ENCODE measurements at regions not wholly inside any gene's neighbourhood (a gene's known extent, or its start where the extent isn't known, plus 50 kb on each side); places are given as distances from the start of the nearest gene placed in this dataset.
"Not testable (repeated sequence)": the region's sequence is repeated elsewhere in the genome, so short reads cannot be mapped to it uniquely, and the experiment has no call there.

DNA sequence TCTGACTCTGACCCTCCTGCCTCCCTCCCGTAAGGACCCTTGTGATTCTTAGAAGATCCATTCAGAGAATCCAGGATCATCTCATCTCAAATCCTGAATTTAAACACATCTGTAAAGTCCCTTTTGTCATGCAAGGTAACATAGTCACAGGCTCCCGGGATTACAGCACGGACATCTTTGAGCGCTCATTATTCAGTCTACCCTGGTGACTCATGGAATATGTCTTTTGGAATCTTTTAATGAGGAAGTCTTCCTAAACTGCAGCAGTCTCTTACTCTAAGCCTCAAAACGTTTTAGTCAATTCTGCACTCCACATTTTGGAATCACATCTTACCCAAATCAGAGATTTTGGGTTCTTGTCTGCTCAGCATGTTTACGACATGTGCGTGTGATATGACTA, 198.5 kb upstream of the IRF2BP2 start:
- in situ Hi-C loops (cut with HindIII; ENCODE audit: low pct_unique_long_range_greater_than_20kb, low sequenced_read_pairs); H3K4me1 ChIP-seq (ENCODE audit: control insufficient read depth, insufficient read depth, low read length); ATAC-seq; H3K9me3 ChIP-seq (ENCODE audit: control insufficient read depth, insufficient read depth, low read depth, low read length); DNase-seq (ENCODE audit: low read depth, low spot score); H3K36me3 ChIP-seq (ENCODE audit: control insufficient read depth, insufficient read depth, low read length); H3K27me3 ChIP-seq (ENCODE audit: control insufficient read depth, insufficient read depth, low read length); H3K27ac ChIP-seq (ENCODE audit: low read length); H3K4me3 ChIP-seq (ENCODE audit: low read depth in 2 of 2, low read length in 2 of 2); POLR2A ChIA-PET; intact Hi-C loops (cut with micrococcal nuclease; ENCODE audit: unreplicated experiment); BruUV-seq (replicated peaks); CTCF ChIA-PET: not testable (repeated sequence)

DNA sequence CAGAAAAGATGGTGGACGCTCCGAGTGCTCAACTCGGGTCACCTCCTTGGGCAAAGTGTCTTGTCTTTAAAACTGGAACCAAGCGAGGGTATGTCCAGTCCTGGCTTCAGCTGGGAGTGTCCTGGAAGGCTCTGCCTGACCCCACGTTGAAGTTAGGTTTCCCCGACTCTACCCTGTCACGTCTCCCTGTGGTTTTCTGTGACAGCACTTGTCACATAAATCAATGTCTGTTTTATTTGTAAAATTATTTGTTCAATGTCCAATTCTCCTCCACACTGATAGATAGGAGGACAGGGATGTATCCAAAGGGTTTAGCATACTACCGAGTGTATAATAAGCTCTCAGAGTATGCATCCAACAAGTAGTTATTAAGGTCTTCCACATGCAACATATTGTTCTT, 197.7 kb upstream of the IRF2BP2 start:
- intact Hi-C loops (cut with micrococcal nuclease; ENCODE audit: unreplicated experiment); DNase-seq (ENCODE audit: low read depth, low spot score); CTCF ChIA-PET; ATAC-seq; H3K36me3 ChIP-seq (ENCODE audit: control insufficient read depth, insufficient read depth, low read length); H3K9me3 ChIP-seq (ENCODE audit: control insufficient read depth, insufficient read depth, low read depth, low read length); in situ Hi-C loops (cut with HindIII; ENCODE audit: low pct_unique_long_range_greater_than_20kb, low sequenced_read_pairs); H3K27me3 ChIP-seq (ENCODE audit: control insufficient read depth, insufficient read depth, low read length); H3K4me3 ChIP-seq (ENCODE audit: low read depth in 2 of 2, low read length in 2 of 2); H3K4me1 ChIP-seq (ENCODE audit: control insufficient read depth, insufficient read depth, low read length); H3K27ac ChIP-seq (ENCODE audit: low read length); BruUV-seq (replicated peaks); POLR2A ChIA-PET: not testable (repeated sequence)

DNA sequence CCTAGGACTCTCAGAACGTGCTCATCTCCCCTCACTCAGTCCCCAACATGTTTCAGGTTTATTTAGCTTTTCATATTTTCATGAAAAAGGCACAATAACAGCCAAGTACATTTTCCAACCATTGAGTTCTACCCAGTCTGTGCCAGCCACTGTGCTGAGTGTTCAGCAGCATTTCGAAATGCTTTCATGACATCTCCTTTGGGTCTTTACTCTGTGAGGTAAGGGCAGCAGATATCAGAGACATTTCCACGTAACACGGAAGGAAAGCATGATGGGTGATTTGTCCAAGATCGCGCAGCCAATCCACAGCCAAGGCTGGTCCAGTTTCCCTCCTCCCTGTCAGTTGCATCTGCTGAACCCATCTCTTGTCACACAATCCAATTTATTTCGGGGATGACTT, 192.6 kb upstream of the IRF2BP2 start:
- DNase-seq (ENCODE audit: low read depth, low spot score); H3K4me3 ChIP-seq (ENCODE audit: low read depth in 2 of 2, low read length in 2 of 2); H3K27ac ChIP-seq (ENCODE audit: low read length); H3K4me1 ChIP-seq (ENCODE audit: control insufficient read depth, insufficient read depth, low read length); H3K27me3 ChIP-seq (ENCODE audit: control insufficient read depth, insufficient read depth, low read length); CTCF ChIA-PET; H3K9me3 ChIP-seq (ENCODE audit: control insufficient read depth, insufficient read depth, low read depth, low read length); in situ Hi-C loops (cut with HindIII; ENCODE audit: low pct_unique_long_range_greater_than_20kb, low sequenced_read_pairs); BruUV-seq (replicated peaks); H3K36me3 ChIP-seq (ENCODE audit: control insufficient read depth, insufficient read depth, low read length); intact Hi-C loops (cut with micrococcal nuclease; ENCODE audit: unreplicated experiment); POLR2A ChIA-PET; ATAC-seq: not testable (repeated sequence)

DNA sequence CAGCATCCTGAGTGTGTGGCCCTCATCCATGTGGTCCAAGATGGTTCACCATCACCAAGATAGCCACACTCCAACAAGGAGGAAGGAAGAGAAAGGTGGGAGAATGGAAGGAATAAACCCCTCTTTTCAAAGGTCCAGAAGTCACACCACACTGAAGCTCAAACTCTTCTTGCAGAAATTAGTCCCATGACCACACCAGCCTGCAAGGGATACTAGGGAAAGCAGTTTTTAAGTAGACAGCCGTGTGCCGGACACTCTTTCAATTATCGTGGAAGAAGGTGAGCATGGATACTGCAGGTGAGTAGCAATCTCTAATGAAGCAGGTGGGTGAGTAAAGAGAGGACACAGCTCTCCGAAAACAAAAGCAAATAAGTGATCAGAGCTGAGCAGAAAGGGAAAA, 191.7 kb upstream of the IRF2BP2 start:
- POLR2A ChIA-PET = not testable (repeated sequence)

DNA sequence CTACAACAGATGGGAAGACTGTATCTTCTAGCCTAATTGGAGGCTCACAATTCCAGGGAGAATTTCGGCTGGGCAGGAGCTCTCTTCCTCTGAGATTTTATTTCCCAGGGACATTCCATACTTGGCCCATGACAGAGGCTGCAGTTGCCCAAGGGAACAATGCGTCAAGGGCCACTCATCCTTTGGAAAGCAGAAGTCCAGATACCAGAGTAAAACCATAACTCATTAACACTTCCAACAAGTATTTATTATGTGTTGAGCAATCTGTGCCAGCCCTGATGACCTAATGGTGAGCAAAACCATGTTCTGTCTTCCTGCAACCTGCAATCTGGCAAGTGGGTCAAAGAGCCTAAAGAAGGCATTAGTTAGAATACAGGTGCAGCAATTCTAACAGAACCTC, 191.2 kb upstream of the IRF2BP2 start:
- DNase-seq (ENCODE audit: low read depth, low spot score) = not testable (repeated sequence)

More for the DNA sequence above, 191.7 kb upstream of the IRF2BP2 start:
- H3K27ac ChIP-seq (ENCODE audit: low read length); BruUV-seq (replicated peaks); H3K27me3 ChIP-seq (ENCODE audit: control insufficient read depth, insufficient read depth, low read length); H3K4me1 ChIP-seq (ENCODE audit: control insufficient read depth, insufficient read depth, low read length); H3K36me3 ChIP-seq (ENCODE audit: control insufficient read depth, insufficient read depth, low read length); intact Hi-C loops (cut with micrococcal nuclease; ENCODE audit: unreplicated experiment); H3K9me3 ChIP-seq (ENCODE audit: control insufficient read depth, insufficient read depth, low read depth, low read length); DNase-seq (ENCODE audit: low read depth, low spot score); H3K4me3 ChIP-seq (ENCODE audit: low read depth in 2 of 2, low read length in 2 of 2); CTCF ChIA-PET; in situ Hi-C loops (cut with HindIII; ENCODE audit: low pct_unique_long_range_greater_than_20kb, low sequenced_read_pairs): not testable (repeated sequence)
- ATAC-seq = 0 out of 2 replicates have a peak, but pooled peaks have one; percentile 10

DNA sequence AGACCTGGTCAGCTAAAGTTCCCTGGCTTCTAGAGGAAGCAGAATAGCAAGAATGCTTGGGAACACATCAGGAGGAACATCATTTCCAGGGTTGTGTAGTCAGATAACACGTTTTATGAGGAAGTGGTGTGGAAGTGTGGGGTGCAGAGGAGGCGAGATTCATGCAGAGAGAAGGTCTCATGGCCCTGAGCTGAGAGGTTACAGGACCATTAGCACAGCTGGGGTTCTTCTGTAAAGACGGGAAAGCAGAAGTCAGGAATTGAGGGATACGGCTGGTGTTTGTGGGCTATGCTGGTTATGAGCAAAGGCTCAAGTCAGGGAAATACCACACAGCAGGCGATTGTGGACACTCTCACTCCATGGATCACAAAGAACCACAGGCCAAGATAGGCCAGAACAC, 190.6 kb upstream of the IRF2BP2 start:
- ATAC-seq; H3K27ac ChIP-seq (ENCODE audit: low read length); CTCF ChIA-PET; DNase-seq (ENCODE audit: low read depth, low spot score); H3K4me3 ChIP-seq (ENCODE audit: low read depth in 2 of 2, low read length in 2 of 2); in situ Hi-C loops (cut with HindIII; ENCODE audit: low pct_unique_long_range_greater_than_20kb, low sequenced_read_pairs); intact Hi-C loops (cut with micrococcal nuclease; ENCODE audit: unreplicated experiment); H3K27me3 ChIP-seq (ENCODE audit: control insufficient read depth, insufficient read depth, low read length); POLR2A ChIA-PET; H3K9me3 ChIP-seq (ENCODE audit: control insufficient read depth, insufficient read depth, low read depth, low read length); BruUV-seq (replicated peaks); H3K4me1 ChIP-seq (ENCODE audit: control insufficient read depth, insufficient read depth, low read length); H3K36me3 ChIP-seq (ENCODE audit: control insufficient read depth, insufficient read depth, low read length): not testable (repeated sequence)

More for the DNA sequence above, 191.2 kb upstream of the IRF2BP2 start:
- intact Hi-C loops (cut with micrococcal nuclease; ENCODE audit: unreplicated experiment); POLR2A ChIA-PET; H3K4me1 ChIP-seq (ENCODE audit: control insufficient read depth, insufficient read depth, low read length); in situ Hi-C loops (cut with HindIII; ENCODE audit: low pct_unique_long_range_greater_than_20kb, low sequenced_read_pairs); H3K4me3 ChIP-seq (ENCODE audit: low read depth in 2 of 2, low read length in 2 of 2); H3K9me3 ChIP-seq (ENCODE audit: control insufficient read depth, insufficient read depth, low read depth, low read length); BruUV-seq (replicated peaks); H3K36me3 ChIP-seq (ENCODE audit: control insufficient read depth, insufficient read depth, low read length); H3K27ac ChIP-seq (ENCODE audit: low read length); H3K27me3 ChIP-seq (ENCODE audit: control insufficient read depth, insufficient read depth, low read length); CTCF ChIA-PET: not testable (repeated sequence)
- ATAC-seq = peak; percentile 73

DNA sequence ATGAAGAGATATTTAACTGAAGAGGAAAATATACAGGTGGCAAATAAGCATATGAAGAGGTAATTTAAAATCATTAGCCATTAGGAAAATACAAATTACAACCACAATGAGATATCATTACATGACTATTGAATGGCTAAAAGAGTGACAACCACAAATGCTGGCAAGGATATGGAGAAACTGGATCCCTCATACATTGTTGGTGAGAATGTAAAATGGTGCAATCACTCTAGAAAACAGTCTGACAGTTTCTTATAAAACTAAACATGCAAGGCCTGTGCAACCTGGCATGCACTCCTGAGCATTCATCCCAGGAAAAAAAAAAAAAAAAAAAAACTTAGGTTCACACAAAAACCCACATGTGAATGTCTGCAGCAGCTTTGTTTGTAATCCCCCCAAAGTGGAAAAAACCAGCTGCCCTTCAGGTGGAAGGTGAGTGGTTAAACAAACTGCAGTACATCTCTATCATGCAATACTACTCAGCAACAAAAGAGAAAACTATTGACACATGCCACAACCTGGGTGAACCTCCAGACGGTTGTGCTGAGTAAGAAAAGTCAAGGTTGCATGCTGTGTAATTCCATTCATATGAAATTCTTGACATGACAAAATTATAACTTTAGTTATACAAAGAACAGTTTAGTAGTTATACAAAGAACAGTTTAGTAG, 189.2 kb upstream of the IRF2BP2 start:
- in situ Hi-C loops (cut with HindIII; ENCODE audit: low pct_unique_long_range_greater_than_20kb, low sequenced_read_pairs); H3K36me3 ChIP-seq (ENCODE audit: control insufficient read depth, insufficient read depth, low read length); CTCF ChIA-PET; POLR2A ChIA-PET; H3K27ac ChIP-seq (ENCODE audit: low read length); DNase-seq (ENCODE audit: low read depth, low spot score); H3K4me1 ChIP-seq (ENCODE audit: control insufficient read depth, insufficient read depth, low read length); H3K4me3 ChIP-seq (ENCODE audit: low read depth in 2 of 2, low read length in 2 of 2); ATAC-seq; H3K27me3 ChIP-seq (ENCODE audit: control insufficient read depth, insufficient read depth, low read length); intact Hi-C loops (cut with micrococcal nuclease; ENCODE audit: unreplicated experiment); BruUV-seq (replicated peaks); H3K9me3 ChIP-seq (ENCODE audit: control insufficient read depth, insufficient read depth, low read depth, low read length): not testable (repeated sequence)

DNA sequence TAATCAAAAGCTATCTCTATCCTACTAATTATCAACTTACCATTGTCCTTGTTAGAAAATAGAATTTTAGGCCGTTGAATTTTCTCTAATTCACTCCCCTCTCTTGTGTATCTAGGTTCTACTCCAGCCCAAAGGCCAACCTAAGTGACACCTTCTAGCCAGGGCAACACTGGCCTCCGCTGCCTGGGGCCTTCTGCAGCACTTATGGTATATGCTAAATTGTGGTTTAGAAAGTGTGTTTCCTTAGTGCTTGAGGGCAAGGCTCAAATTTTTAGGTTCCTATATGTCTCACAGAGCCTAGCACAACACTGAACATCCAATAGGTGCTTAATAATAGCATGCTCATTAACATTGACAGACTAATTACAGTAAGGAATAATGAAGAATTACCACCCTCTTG, 187.2 kb upstream of the IRF2BP2 start:
- H3K36me3 ChIP-seq (ENCODE audit: control insufficient read depth, insufficient read depth, low read length); DNase-seq (ENCODE audit: low read depth, low spot score); H3K4me3 ChIP-seq (ENCODE audit: low read depth in 2 of 2, low read length in 2 of 2); in situ Hi-C loops (cut with HindIII; ENCODE audit: low pct_unique_long_range_greater_than_20kb, low sequenced_read_pairs); CTCF ChIA-PET; H3K9me3 ChIP-seq (ENCODE audit: control insufficient read depth, insufficient read depth, low read depth, low read length); H3K4me1 ChIP-seq (ENCODE audit: control insufficient read depth, insufficient read depth, low read length); H3K27ac ChIP-seq (ENCODE audit: low read length); ATAC-seq; POLR2A ChIA-PET; H3K27me3 ChIP-seq (ENCODE audit: control insufficient read depth, insufficient read depth, low read length); BruUV-seq (replicated peaks); intact Hi-C loops (cut with micrococcal nuclease; ENCODE audit: unreplicated experiment): not testable (repeated sequence)

Data from Panc1 (cell line).